ENCODE measurements at regions not wholly inside any gene's neighbourhood (a gene's known extent, or its start where the extent isn't known, plus 50 kb on each side); places are given as distances from the start of the nearest gene placed in this dataset.
A peak's percentile ranks its signal among the peaks of the same experiment; 100 is the strongest.

DNA sequence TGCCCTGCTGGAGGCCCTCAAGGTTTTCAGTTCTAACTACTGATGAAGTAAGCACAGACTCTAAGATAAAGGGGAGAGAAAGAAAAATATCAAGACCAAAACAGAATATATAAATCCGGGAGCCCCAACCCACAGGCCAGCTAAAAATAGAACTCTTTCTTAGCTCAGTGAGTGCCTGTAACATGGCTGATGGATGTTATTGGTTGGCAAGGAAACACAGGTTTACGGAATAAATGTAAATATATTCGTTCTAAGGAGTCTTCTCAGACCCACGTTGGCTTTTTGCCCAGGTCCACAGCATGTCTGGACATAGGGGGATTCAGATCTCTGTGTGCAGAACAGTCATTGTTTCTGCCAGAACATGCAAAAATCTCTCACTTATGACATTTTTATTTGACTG, 139.0 kb upstream of the SERPINE2 start:
- Histone ChIP-seq H3K27ac (peak overlapping the region; percentile 44), H4K20me1 (ENCODE audit: insufficient read depth, poor library complexity, severe bottlenecking) (no peaks in the 10 kb centered on the region), H2AFZ (no peak overlapping the region), H3K9me3 (ENCODE audit: low read depth) (no peaks in the 10 kb centered on the region), H3K36me3 (replicated peaks; ENCODE audit: insufficient read depth, low read depth) (no peaks in the 10 kb centered on the region), H3K4me3 (no peak overlapping the region), H3K4me2 (peak overlapping the region; percentile 2), H3K79me2 (no peaks in the 10 kb centered on the region), H3K9me2 (replicated peaks; ENCODE audit: insufficient read depth) (no peaks in the 10 kb centered on the region), H3K27me3 (no peaks in the 10 kb centered on the region), H3K4me1 (ENCODE audit: insufficient read depth) (no peaks in the 10 kb centered on the region)
- peak; percentile 60 for DNase-seq (ENCODE audit: low spot score)
- 55% methylated on average over 4 of the region's 4 CpGs for WGBS (ENCODE audit: low lambda C conversion rate, missing lambda C conversion rate)
- no peak for TF ChIP-seq EZH2phosphoT487 (IDR thresholded peaks at IDR 0.05; ENCODE audit: low read depth, severe bottlenecking, unreplicated experiment)
- TF ChIP-seq, protein P1, sequence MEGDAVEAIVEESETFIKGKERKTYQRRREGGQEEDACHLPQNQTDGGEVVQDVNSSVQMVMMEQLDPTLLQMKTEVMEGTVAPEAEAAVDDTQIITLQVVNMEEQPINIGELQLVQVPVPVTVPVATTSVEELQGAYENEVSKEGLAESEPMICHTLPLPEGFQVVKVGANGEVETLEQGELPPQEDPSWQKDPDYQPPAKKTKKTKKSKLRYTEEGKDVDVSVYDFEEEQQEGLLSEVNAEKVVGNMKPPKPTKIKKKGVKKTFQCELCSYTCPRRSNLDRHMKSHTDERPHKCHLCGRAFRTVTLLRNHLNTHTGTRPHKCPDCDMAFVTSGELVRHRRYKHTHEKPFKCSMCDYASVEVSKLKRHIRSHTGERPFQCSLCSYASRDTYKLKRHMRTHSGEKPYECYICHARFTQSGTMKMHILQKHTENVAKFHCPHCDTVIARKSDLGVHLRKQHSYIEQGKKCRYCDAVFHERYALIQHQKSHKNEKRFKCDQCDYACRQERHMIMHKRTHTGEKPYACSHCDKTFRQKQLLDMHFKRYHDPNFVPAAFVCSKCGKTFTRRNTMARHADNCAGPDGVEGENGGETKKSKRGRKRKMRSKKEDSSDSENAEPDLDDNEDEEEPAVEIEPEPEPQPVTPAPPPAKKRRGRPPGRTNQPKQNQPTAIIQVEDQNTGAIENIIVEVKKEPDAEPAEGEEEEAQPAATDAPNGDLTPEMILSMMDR (IDR thresholded peaks at IDR 0.05; ENCODE audit: poor library complexity) = no peak
- TF ChIP-seq EZH2 (IDR thresholded peaks at IDR 0.05; ENCODE audit: borderline replicate concordance) = no peak

DNA sequence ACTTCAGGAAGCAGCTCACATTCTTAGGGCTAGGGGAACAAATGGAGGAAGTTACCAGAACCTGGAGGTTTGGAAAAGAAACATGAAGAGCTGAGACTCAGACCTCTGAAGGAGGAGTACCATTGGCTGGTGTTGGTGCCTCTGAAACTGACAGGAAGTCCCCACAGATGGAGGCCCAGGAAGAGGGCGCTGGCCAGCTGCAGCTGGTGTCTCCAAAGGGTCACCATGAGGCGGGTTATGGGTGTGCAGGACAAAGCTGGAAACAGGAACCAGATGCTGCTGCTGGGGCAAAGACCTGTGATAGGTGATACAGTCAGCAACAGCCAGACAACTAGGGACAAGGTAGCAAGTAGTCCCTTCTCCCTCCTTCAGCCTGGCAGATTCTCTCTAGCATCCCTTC, 136.5 kb upstream of the SERPINE2 start:
- WGBS (ENCODE audit: low lambda C conversion rate, missing lambda C conversion rate) = 91% methylated on average over 2 of the region's 2 CpGs
- H3K4me2 ChIP-seq = no peak overlapping the region

DNA sequence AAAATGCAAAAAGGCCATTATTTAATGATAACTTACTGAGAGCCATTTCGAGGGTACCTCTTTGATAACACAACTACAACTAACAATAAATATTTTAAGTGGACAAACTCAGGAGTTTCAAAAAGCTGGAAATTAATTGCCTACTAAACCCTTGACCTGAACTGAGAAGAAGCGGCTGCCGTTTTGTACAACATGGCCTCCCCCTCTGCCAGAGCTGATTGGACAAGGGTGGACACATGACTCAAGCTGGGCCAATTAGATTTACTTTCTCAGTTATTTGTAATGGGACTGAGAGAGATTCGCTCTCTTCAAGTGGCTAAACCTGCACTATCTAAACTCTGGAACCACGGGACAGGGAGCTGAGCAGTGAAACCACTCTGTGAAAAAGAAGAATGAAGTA, 135.9 kb upstream of the SERPINE2 start:
- H3K4me2 ChIP-seq = no peak overlapping the region
- DNase-seq (ENCODE audit: low spot score) = no peak

More for the DNA sequence above, 136.5 kb upstream of the SERPINE2 start:
- TF ChIP-seq EZH2 (IDR thresholded peaks at IDR 0.05; ENCODE audit: borderline replicate concordance) (no peak), EZH2phosphoT487 (IDR thresholded peaks at IDR 0.05; ENCODE audit: low read depth, severe bottlenecking, unreplicated experiment) (no peak)
- TF ChIP-seq, protein P1 (IDR thresholded peaks at IDR 0.05; ENCODE audit: poor library complexity) = no peak
- Histone ChIP-seq H3K27ac (no peak overlapping the region), H3K9me2 (replicated peaks; ENCODE audit: insufficient read depth) (no peaks in the 10 kb centered on the region), H4K20me1 (ENCODE audit: insufficient read depth, poor library complexity, severe bottlenecking) (no peaks in the 10 kb centered on the region), H3K79me2 (no peaks in the 10 kb centered on the region), H3K4me3 (no peak overlapping the region), H3K27me3 (no peaks in the 10 kb centered on the region), H2AFZ (no peak overlapping the region), H3K36me3 (replicated peaks; ENCODE audit: insufficient read depth, low read depth) (no peaks in the 10 kb centered on the region), H3K9me3 (ENCODE audit: low read depth) (no peaks in the 10 kb centered on the region), H3K4me1 (ENCODE audit: insufficient read depth) (no peaks in the 10 kb centered on the region)
- DNase-seq (ENCODE audit: low spot score) = no peak

More for the DNA sequence above, 135.9 kb upstream of the SERPINE2 start:
- Histone ChIP-seq H3K9me2 (replicated peaks; ENCODE audit: insufficient read depth) (no peaks in the 10 kb centered on the region), H3K27ac (no peak overlapping the region), H3K9me3 (ENCODE audit: low read depth) (no peaks in the 10 kb centered on the region), H2AFZ (no peak overlapping the region), H3K27me3 (no peaks in the 10 kb centered on the region), H3K4me1 (ENCODE audit: insufficient read depth) (no peaks in the 10 kb centered on the region), H4K20me1 (ENCODE audit: insufficient read depth, poor library complexity, severe bottlenecking) (no peaks in the 10 kb centered on the region), H3K4me3 (no peak overlapping the region), H3K36me3 (replicated peaks; ENCODE audit: insufficient read depth, low read depth) (no peaks in the 10 kb centered on the region), H3K79me2 (no peaks in the 10 kb centered on the region)
- WGBS (ENCODE audit: low lambda C conversion rate, missing lambda C conversion rate) = 98% methylated on average over 5 of the region's 5 CpGs
- no peak for TF ChIP-seq EZH2 (IDR thresholded peaks at IDR 0.05; ENCODE audit: borderline replicate concordance)
- no peak for TF ChIP-seq EZH2phosphoT487 (IDR thresholded peaks at IDR 0.05; ENCODE audit: low read depth, severe bottlenecking, unreplicated experiment)
- TF ChIP-seq, protein P1 (IDR thresholded peaks at IDR 0.05; ENCODE audit: poor library complexity) = no peak

Measured in hepatocyte (in vitro differentiated cells).